Testis (tissue), 2 donors: ENCODE measurements at regions not wholly inside any gene's neighbourhood (a gene's known extent, or its start where the extent isn't known, plus 50 kb on each side); places are given as distances from the start of the nearest gene placed in this dataset.

Source experiments
- DNase-seq: peaks from one replicate; pipeline ENCODE4 v3.0.0-alpha.2; 2019
- H3K27ac ChIP-seq, 2 donors: fragments of 200-600 bp; sonication (generic); one replicate each; pipeline ENCODE4 v1.5.1; 2019
- H3K27me3 ChIP-seq: fragments of 200-600 bp; sonication (generic); one replicate; pipeline ENCODE4 v1.5.1; 2019
- H3K36me3 ChIP-seq: fragments of 200-600 bp; sonication (generic); one replicate; pipeline ENCODE4 v1.5.1; 2017; ENCODE audit warnings: low read depth; ENCODE audit errors: missing control alignments
- H3K4me1 ChIP-seq: fragments of 200-600 bp; sonication (generic); one replicate; pipeline ENCODE4 v1.5.1; 2019
- H3K4me3 ChIP-seq, 2 donors: fragments of 200-600 bp; sonication (generic); one replicate each; pipeline ENCODE4 v1.5.1; 2017 to 2019
- H3K9me3 ChIP-seq: fragments of 200-600 bp; sonication (generic); one replicate; pipeline ENCODE4 v1.5.1; 2017
- POLR2A ChIP-seq: fragments of 450-650 bp; IDR thresholded peaks from one replicate; pipeline ENCODE4 v1.6.1; 2017; ENCODE audit warnings: antibody characterized with exemption, mild to moderate bottlenecking, moderate library complexity
- WGBS, 2 donors: methylation state at CpG; one replicate each; pipeline ENCODE4 v1.1.5; 2018; 5-methylcytosine and 5-hydroxymethylcytosine counted together
- intact Hi-C: fragments of 100-400 bp; cut with DNase I; formaldehyde crosslinking; loops from one replicate; pipeline ENCODE4 v1.15.1; 2023; ENCODE audit warnings: low total_unique reads
- TF ChIP-seq, protein P1 (sequence below), 3 experiments: fragments of 450-650 bp in 2 of 3; fragments of 200-600 bp in 1 of 3; sonication (generic) in 1 of 3; IDR thresholded peaks; one replicate each; pipeline ENCODE4 v1.5.1; 2016 to 2019; ENCODE audit warnings: antibody characterized with exemption in 3 of 3, mild to moderate bottlenecking in 2 of 3, moderate library complexity in 1 of 3

DNA sequence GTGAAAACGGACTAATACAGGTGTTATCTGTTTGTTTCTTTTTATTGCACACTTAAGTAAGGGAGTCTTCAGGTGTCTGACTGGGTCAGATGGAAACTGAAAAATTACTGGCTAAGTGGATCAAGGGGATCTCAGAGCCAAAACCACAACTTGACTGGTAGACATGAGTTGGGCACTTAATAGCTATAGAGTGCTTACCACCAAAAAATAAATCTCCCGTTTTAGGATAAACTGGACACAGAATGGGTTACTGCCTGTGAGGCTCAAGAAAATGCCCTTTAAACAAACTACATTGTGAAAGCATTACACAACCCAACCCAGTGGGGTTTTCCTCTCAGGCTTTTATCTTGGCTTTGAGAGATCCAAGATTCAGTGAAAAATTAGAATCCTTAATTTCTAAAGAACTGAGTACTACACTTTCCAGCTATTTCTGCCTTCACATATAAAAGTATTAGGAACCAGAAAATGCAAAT lies 134.0 kb upstream of the LYPLAL1 start:
- no peak overlapping the region for H3K4me3 ChIP-seq
- DNase-seq = no peak
- H3K9me3 ChIP-seq = no peaks in the 10 kb centered on the region
- H3K27me3 ChIP-seq = no peaks in the 10 kb centered on the region
- H3K27ac ChIP-seq = peak overlapping the region; percentile 6 to 34
- peaks cover 3% of the 10 kb centered on the region for H3K4me1 ChIP-seq
- WGBS, 2 donors = 90 to 96% methylated on average over 2 of the region's 2 CpGs
- no peaks in the 10 kb centered on the region for H3K36me3 ChIP-seq
- TF ChIP-seq, protein P1, sequence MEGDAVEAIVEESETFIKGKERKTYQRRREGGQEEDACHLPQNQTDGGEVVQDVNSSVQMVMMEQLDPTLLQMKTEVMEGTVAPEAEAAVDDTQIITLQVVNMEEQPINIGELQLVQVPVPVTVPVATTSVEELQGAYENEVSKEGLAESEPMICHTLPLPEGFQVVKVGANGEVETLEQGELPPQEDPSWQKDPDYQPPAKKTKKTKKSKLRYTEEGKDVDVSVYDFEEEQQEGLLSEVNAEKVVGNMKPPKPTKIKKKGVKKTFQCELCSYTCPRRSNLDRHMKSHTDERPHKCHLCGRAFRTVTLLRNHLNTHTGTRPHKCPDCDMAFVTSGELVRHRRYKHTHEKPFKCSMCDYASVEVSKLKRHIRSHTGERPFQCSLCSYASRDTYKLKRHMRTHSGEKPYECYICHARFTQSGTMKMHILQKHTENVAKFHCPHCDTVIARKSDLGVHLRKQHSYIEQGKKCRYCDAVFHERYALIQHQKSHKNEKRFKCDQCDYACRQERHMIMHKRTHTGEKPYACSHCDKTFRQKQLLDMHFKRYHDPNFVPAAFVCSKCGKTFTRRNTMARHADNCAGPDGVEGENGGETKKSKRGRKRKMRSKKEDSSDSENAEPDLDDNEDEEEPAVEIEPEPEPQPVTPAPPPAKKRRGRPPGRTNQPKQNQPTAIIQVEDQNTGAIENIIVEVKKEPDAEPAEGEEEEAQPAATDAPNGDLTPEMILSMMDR (IDR thresholded peaks at IDR 0.05) = no peak
- no peak for TF ChIP-seq POLR2A
- intact Hi-C loops = no loop called here

DNA sequence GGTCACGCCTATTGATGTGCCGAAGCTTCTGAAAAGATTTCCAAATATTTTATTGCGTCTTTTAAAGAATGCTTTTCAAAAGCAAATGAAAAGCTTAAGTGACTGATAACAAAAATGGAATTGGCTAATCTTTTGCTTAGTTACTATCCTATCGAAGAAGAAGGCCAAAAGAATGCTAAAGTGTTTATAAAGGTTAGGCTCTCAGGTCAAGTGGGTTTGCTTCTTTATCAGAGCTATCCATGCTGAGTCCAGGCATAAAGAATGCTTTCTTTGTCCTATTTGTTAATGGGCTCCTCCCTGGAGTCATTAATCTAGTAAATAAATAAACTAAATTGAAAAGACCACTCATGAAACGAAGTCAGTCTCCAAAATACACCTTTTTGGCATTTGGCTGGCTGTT lies 133.4 kb upstream of the LYPLAL1 start:
- no peaks in the 10 kb centered on the region for H3K9me3 ChIP-seq
- no peak for DNase-seq
- TF ChIP-seq, protein P1 (IDR thresholded peaks at IDR 0.05) = no peak
- no peak for TF ChIP-seq POLR2A
- H3K27ac ChIP-seq = peak overlapping the region; percentile 19 to 42
- intact Hi-C loops = no loop called here
- H3K4me3 ChIP-seq = no peak overlapping the region
- peaks cover 3% of the 10 kb centered on the region for H3K4me1 ChIP-seq
- H3K36me3 ChIP-seq = no peaks in the 10 kb centered on the region
- no peaks in the 10 kb centered on the region for H3K27me3 ChIP-seq
- 72 to 79% methylated on average over 5 of the region's 5 CpGs for WGBS, 2 donors

DNA sequence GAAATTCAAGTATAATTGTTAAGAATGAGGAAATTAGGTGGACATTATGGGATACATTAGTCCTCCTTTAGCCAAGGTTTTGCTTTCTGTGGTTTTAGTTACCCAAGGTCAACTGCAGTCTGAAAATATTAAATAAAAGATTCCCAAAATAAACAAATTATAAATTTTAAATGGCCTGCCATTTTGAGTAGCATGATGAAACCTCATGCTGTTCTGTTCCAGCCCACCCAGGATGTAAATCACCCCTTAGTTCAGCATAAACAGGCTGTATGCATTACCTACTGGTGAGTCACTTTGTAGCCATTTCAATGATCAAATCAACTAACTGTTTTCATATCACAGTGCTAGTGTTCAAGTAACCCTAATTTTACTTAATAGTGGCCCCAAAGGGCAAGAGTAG lies 132.5 kb upstream of the LYPLAL1 start:
- DNase-seq = no peak
- intact Hi-C loops = no loop called here
- no peaks in the 10 kb centered on the region for H3K27me3 ChIP-seq
- H3K9me3 ChIP-seq = no peaks in the 10 kb centered on the region
- H3K27ac ChIP-seq = peak overlapping the region; percentile 19 to 42
- no peak overlapping the region for H3K4me3 ChIP-seq
- peaks cover 3% of the 10 kb centered on the region for H3K4me1 ChIP-seq
- H3K36me3 ChIP-seq = no peaks in the 10 kb centered on the region
- TF ChIP-seq, protein P1 (IDR thresholded peaks at IDR 0.05) = no peak
- no peak for TF ChIP-seq POLR2A

DNA sequence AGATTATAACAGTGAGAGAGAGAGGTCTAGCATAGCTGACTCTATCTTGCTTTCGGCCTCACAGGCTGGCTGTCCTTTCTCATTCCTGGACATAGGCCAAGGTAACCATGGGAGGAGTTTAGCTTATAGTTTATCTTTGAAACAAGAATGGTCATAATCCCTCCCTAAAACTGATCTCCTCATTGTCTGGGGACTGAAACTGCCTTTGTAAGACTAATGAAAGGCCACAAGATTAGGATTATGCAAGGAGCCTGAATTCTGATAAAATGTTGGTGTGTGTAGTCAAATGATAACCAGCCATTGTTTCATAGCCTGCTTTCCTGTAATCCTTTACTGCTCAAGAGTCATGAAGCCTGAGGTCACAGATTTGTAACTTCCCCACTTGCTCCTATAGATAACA lies 131.9 kb upstream of the LYPLAL1 start:
- TF ChIP-seq POLR2A = no peak
- TF ChIP-seq, protein P1 (IDR thresholded peaks at IDR 0.05) = no peak
- DNase-seq = peak; percentile 63
- Histone ChIP-seq H3K27me3 (no peaks in the 10 kb centered on the region), H3K9me3 (no peaks in the 10 kb centered on the region), H3K36me3 (no peaks in the 10 kb centered on the region), H3K4me3 (no peak overlapping the region), H3K27ac (peak overlapping the region in 1 of 2 donors; percentile 42), H3K4me1 (peaks cover 3% of the 10 kb centered on the region)
- intact Hi-C loops = no loop called here
- WGBS, 2 donors = 29 to 67% methylated on average over 1 of the region's 1 CpG

DNA sequence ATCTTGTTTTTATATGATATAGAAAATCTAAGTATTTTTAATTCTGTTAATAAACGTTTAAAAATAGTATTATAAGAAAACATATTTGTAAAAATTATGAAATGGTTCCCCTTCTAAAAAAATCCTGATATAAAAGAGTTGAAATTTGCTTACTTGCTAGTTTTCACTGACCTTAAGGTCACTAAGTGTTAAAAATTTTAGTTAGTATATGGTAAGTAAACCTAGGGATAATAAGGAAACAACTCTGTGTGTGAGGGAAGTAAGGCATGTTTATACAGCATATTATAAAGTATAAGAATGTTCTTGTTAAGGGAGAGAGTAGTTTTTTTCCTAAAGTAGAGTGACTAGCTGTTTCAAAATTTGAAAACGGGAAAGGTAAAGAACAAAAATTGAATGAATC lies 130.9 kb upstream of the LYPLAL1 start:
- TF ChIP-seq POLR2A = no peak
- TF ChIP-seq, protein P1 (IDR thresholded peaks at IDR 0.05) = no peak
- Histone ChIP-seq H3K27me3 (no peaks in the 10 kb centered on the region), H3K4me1 (no peaks in the 10 kb centered on the region), H3K9me3 (no peaks in the 10 kb centered on the region), H3K27ac (no peak overlapping the region), H3K4me3 (no peak overlapping the region), H3K36me3 (no peaks in the 10 kb centered on the region)
- no peak for DNase-seq
- WGBS, 2 donors = 79 to 83% methylated on average over 2 of the region's 2 CpGs
- intact Hi-C loops = no loop called here
